ENCODE measurements at regions not wholly inside any gene's neighbourhood (a gene's known extent, or its start where the extent isn't known, plus 50 kb on each side); places are given as distances from the start of the nearest gene placed in this dataset.

DNA sequence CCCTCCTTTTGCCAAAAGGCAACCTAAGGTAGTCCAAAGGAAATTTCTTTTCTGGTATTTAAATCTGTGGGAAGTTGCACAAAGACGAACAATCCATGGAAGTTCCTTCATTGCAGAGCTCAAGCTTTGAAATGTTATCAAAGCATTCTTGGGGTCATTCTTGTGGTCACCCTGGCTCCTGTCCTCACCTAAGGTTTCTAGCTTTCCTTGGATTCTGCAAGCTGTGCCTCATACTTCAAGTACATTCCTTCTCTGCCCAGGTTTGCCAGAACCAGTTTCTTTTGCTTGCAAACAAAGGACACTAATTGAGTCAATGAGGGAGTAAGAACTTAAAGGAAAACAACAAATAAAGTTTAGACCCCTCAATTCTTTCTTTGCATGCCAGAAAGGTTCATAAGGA lies 329.8 kb upstream of the PDZRN3 start:
- TF ChIP-seq, protein P1, sequence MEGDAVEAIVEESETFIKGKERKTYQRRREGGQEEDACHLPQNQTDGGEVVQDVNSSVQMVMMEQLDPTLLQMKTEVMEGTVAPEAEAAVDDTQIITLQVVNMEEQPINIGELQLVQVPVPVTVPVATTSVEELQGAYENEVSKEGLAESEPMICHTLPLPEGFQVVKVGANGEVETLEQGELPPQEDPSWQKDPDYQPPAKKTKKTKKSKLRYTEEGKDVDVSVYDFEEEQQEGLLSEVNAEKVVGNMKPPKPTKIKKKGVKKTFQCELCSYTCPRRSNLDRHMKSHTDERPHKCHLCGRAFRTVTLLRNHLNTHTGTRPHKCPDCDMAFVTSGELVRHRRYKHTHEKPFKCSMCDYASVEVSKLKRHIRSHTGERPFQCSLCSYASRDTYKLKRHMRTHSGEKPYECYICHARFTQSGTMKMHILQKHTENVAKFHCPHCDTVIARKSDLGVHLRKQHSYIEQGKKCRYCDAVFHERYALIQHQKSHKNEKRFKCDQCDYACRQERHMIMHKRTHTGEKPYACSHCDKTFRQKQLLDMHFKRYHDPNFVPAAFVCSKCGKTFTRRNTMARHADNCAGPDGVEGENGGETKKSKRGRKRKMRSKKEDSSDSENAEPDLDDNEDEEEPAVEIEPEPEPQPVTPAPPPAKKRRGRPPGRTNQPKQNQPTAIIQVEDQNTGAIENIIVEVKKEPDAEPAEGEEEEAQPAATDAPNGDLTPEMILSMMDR (IDR thresholded peaks at IDR 0.05; ENCODE audit: low read depth, low read length): no peak
- H3K4me3 ChIP-seq (ENCODE audit: low read depth, low read length): no peak overlapping the region

DNA sequence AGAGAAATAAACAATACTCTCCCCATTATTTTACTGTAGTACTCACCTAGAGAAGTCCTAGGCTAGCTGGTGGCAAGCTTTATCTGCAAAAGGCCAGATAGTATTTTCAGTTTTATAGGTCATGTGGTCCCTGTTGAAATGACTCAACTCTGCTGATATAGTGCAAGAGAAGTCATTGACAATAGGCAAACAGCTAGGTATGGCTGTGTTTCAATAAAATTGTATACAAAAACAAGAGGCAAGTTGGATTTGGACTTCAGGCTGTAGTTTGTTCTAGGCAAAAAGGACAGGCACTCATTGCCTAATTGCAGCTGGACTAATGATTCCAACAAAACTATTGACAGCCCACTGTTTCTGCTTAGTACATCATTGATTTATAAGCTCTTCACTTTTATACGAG lies 328.0 kb upstream of the PDZRN3 start:
- H3K4me3 ChIP-seq (ENCODE audit: low read depth, low read length): no peak overlapping the region
- TF ChIP-seq, protein P1 (IDR thresholded peaks at IDR 0.05; ENCODE audit: low read depth, low read length): no peak

DNA sequence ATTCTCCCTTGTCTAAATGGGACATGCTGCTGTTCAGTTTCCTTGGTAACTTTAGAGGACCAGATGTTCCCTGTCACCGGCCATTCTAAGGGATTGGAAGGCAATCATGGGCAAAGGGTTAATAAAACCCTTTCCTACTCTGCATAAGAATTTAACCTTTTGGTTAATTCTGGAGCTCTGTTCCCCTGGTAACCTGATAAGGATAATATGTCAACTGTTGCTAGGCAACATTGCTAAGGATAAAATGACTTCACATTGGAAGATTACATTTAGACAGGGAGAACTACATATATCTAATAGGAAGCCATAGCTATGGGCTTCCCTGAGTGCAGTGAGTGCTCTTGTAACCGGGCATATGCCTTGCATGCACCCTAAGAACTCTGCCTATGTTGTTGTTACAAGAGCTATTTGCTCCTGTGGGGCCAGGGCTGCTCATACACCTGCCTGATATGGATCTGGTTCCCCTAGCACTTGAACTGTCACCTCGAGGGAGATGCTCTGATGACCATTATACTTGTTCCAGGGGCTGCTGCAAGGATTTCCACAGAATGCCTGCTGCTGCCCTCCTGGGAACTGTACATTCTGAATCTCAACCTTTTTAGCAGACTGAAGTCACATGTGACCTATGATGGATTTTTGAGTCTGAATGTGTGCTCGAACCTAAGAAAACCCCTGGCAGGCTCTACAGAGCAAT lies 326.3 kb upstream of the PDZRN3 start:
- TF ChIP-seq, protein P1 (IDR thresholded peaks at IDR 0.05; ENCODE audit: low read depth, low read length): no peak
- H3K4me3 ChIP-seq (ENCODE audit: low read depth, low read length): no peak overlapping the region

DNA sequence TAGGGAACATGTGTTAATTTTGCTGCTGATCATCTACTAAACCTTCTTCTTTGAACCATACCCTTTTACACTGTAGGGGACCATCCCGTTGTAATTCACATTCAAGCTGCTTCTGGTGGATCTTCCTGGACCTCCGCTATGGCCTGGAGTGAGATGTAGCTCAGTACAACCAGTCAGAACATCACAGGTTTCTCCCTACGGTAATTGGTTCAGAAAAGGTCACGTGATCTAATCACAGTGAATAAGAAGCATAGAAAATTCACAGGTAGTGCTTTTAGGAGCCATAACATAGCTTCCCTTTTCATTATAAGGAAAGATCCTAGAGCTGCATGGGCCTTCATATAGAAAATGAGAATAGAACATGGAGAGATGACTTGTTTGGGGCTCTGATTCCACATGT lies 320.8 kb upstream of the PDZRN3 start:
- TF ChIP-seq, protein P1 (IDR thresholded peaks at IDR 0.05; ENCODE audit: low read depth, low read length): no peak
- H3K4me3 ChIP-seq (ENCODE audit: low read depth, low read length): no peak overlapping the region

DNA sequence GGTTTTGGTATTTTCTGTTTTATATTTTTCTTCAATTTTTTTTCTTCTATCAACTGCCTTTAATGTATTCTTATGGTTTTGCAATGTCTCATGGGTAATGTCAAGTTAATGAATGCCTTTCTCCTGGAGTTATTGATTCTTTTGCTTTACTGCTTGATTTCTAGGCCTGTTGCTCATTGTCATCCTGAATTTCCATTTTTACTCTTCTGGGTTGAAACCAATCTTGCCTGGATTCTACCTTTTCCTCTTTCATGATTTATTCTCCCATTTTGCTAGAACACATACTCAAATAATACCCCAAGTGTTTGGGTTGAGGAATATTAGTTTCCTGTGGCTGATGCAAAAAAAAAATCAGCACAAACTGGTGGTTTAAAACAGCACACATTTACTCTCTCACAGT lies 315.2 kb upstream of the PDZRN3 start:
- TF ChIP-seq, protein P1 (IDR thresholded peaks at IDR 0.05; ENCODE audit: low read depth, low read length): no peak
- no peak overlapping the region for H3K4me3 ChIP-seq (ENCODE audit: low read depth, low read length)

DNA sequence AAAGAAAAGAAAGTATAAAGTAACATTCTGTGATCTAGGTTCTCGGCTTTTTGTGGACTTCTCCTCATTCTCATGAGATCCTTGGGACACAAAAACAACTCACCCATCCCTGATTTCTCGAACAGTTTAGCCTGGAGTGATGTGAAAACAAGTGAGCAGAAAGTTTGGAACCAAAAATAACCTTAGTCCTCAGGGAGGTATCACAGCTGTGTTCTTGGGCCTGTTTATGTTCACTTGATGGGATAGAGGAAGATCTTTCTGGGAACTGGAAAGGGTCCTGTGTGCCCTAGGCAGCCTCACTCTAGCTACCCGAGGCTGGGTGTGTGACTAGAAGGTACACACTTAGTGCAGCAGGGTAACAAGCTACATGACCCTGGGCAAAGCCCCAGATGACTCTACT lies 308.8 kb upstream of the PDZRN3 start:
- TF ChIP-seq, protein P1 (IDR thresholded peaks at IDR 0.05; ENCODE audit: low read depth, low read length): no peak
- no peak overlapping the region for H3K4me3 ChIP-seq (ENCODE audit: low read depth, low read length)

DNA sequence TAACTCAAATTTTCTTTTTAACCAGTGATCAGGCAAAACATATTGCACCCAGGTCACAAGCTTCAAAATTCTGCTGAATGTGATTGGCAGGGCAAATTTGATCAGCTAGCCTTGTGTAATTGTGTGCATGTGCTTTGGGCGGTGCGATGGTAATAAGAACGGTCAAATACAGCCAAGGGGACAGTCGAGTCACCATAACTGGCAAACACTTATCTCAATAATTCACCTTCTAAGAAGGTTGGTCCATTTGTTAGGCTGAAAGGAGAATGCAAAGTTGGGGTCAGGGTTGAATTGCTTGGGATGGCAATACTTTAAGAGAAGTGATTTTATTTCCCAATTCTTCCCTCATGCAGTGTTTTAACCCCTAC lies 302.4 kb upstream of the PDZRN3 start:
- TF ChIP-seq, protein P1 (IDR thresholded peaks at IDR 0.05; ENCODE audit: low read depth, low read length): no peak
- no peak overlapping the region for H3K4me3 ChIP-seq (ENCODE audit: low read depth, low read length)

All from WI38 (cell line).